HepG2 (cell line): ENCODE measurements at regions not wholly inside any gene's neighbourhood (a gene's known extent, or its start where the extent isn't known, plus 50 kb on each side); places are given as distances from the start of the nearest gene placed in this dataset.

Experiments used
- ATAC-seq: fragments of 200-7000 bp; cut with Tn5 transposase; 3 replicates; pipeline ENCODE4 v1.9.1; 2020; ENCODE audit warnings: mild to moderate bottlenecking, moderate library complexity
- BruUV-seq: library from RNA; stranded (reverse); fragments of 400-500 nt; replicated peaks from 2 replicates; lab custom pipeline; 2021; lab: Mats Ljungman, UMichigan
- CTCF ChIA-PET: fragments of 300-600 bp; formaldehyde crosslinking; extraction: SDS; loops from one replicate; lab custom pipeline; 2021; ENCODE audit warnings: low total read pairs, inconsistent platforms, low intra/inter-chr PET ratio; lab: Yijun Ruan, JAX
- POLR2A ChIA-PET: fragments of 350-600 bp; sonication (Branson Sonifier 250); formaldehyde crosslinking; loops from one replicate; lab custom pipeline; 2020; ENCODE audit warnings: antibody characterized with exemption, inconsistent platforms; lab: Yijun Ruan, JAX
- DNase-seq: peaks from one replicate; pipeline ENCODE4 v3.0.0-alpha.2; 2015; ENCODE audit warnings: low spot score
- FAIRE-seq: peaks from 3 replicates; lab custom pipeline; 2011; peaks lifted over from hg19 to GRCh38; lab: Jason Lieb, UNC
- H2AFZ ChIP-seq: one replicate; pipeline ENCODE4 v1.6.1; 2011; ENCODE audit warnings: low read length, inconsistent platforms
- H3K27ac ChIP-seq: fragments of 300-600 bp; 3 replicates; pipeline ENCODE4 v1.8.0; 2011; ENCODE audit warnings: mixed run types, mild to moderate bottlenecking, mixed read lengths, low read length, inconsistent platforms; ENCODE audit not compliant: insufficient read depth; ENCODE audit errors: extremely low read length
- H3K27me3 ChIP-seq, 2 experiments: fragments of 200-600 bp in 1 of 2; 2 replicates in 1 of 2; 3 replicates in 1 of 2; pipeline versions ENCODE4 v1.6.0 to v1.8.0; 2011; ENCODE audit warnings: low read length in 2 of 2, mild to moderate bottlenecking in 2 of 2, moderate library complexity in 2 of 2, inconsistent platforms in 1 of 2; ENCODE audit not compliant: insufficient read depth in 2 of 2, control insufficient read depth in 1 of 2
- H3K36me3 ChIP-seq, 2 experiments: fragments of 200-600 bp in 1 of 2; replicated peaks in 1 of 2; 2 replicates in 1 of 2; 3 replicates in 1 of 2; pipeline versions ENCODE4 v1.5.1 to v1.8.0; 2011; ENCODE audit warnings: low read length in 2 of 2, inconsistent platforms in 1 of 2; ENCODE audit not compliant: insufficient read depth in 2 of 2, control insufficient read depth in 1 of 2
- H3K4me1 ChIP-seq: 2 replicates; pipeline ENCODE4 v1.5.1; 2012; ENCODE audit warnings: low read length, inconsistent platforms; ENCODE audit not compliant: insufficient read depth
- H3K4me2 ChIP-seq: 2 replicates; pipeline ENCODE4 v1.6.0; 2011; ENCODE audit warnings: low read depth, low read length, inconsistent platforms
- H3K4me3 ChIP-seq, 3 experiments: fragments of 200-600 bp in 1 of 3; sonication (generic), shearing (Covaris generic) in 1 of 3; replicated peaks in 1 of 3; 2 replicates each; pipeline ENCODE4 v1.5.1; 2011 to 2016; ENCODE audit warnings: low read length in 3 of 3, inconsistent platforms in 2 of 3, low read depth in 2 of 3, mild to moderate bottlenecking in 2 of 3, control low read depth in 1 of 3, mixed read lengths in 1 of 3; ENCODE audit not compliant: insufficient read depth in 1 of 3
- H3K79me2 ChIP-seq: one replicate; pipeline ENCODE4 v1.6.1; 2011; ENCODE audit warnings: low read length, inconsistent platforms; ENCODE audit not compliant: insufficient read depth
- H3K9ac ChIP-seq: 2 replicates; pipeline ENCODE4 v1.6.0; 2011; ENCODE audit warnings: mild to moderate bottlenecking, low read depth, low read length, inconsistent platforms; ENCODE audit not compliant: insufficient read depth
- H3K9me3 ChIP-seq: 2 replicates; pipeline ENCODE4 v1.5.1; 2012; ENCODE audit warnings: mild to moderate bottlenecking, low read length
- H4K20me1 ChIP-seq: 2 replicates; pipeline ENCODE4 v1.6.0; 2011; ENCODE audit warnings: inconsistent platforms, mild to moderate bottlenecking, low read length, moderate library complexity; ENCODE audit not compliant: insufficient read depth
- KLF9 ChIP-seq: IDR thresholded peaks from 2 replicates; pipeline ENCODE4 v1.6.1; 2016; ENCODE audit warnings: low read depth
- MZF1 ChIP-seq: sonication (generic); formaldehyde crosslinking; IDR thresholded peaks from 2 replicates; pipeline ENCODE4 v1.8.1; 2023; ENCODE audit warnings: mild to moderate bottlenecking, missing genetic modification reagents, borderline replicate concordance
- PAWR ChIP-seq: sonication (generic); formaldehyde crosslinking; IDR thresholded peaks from 2 replicates; pipeline ENCODE4 v1.4.0; 2020; ENCODE audit warnings: missing genetic modification reagents, mild to moderate bottlenecking, borderline replicate concordance
- POLR2AphosphoS2 ChIP-seq: IDR thresholded peaks from 2 replicates; pipeline ENCODE4 v1.6.1; 2011; ENCODE audit warnings: low read depth, low read length, improper control_type of control experiment
- SETDB1 ChIP-seq: sonication (generic); formaldehyde crosslinking; IDR thresholded peaks from 2 replicates; pipeline ENCODE4 v1.5.1; 2020; ENCODE audit warnings: missing genetic modification reagents, mild to moderate bottlenecking, borderline replicate concordance
- SSRP1 ChIP-seq: IDR thresholded peaks from 2 replicates; pipeline ENCODE4 v1.6.1; 2016; ENCODE audit warnings: control low read depth
- THAP11 ChIP-seq: IDR thresholded peaks from 2 replicates; pipeline ENCODE4 v1.6.1; 2016; ENCODE audit warnings: missing biosample characterization, missing genetic modification reagents
- ZNF292 ChIP-seq: sonication (generic); formaldehyde crosslinking; IDR thresholded peaks from 2 replicates; pipeline ENCODE4 v1.8.1; 2022; ENCODE audit warnings: mild to moderate bottlenecking, low read depth, missing genetic modification reagents, borderline replicate concordance
- ZNF333 ChIP-seq: sonication (generic); formaldehyde crosslinking; IDR thresholded peaks from 2 replicates; pipeline ENCODE4 v1.4.0; 2020; ENCODE audit warnings: mild to moderate bottlenecking, missing genetic modification reagents, borderline replicate concordance
- ZNF354B ChIP-seq: sonication (generic); formaldehyde crosslinking; IDR thresholded peaks from 2 replicates; pipeline ENCODE4 v1.8.0; 2022; ENCODE audit warnings: mild to moderate bottlenecking, missing genetic modification reagents
- ZNF451 ChIP-seq: sonication (generic); formaldehyde crosslinking; IDR thresholded peaks from 2 replicates; pipeline ENCODE4 v1.5.0; 2020; ENCODE audit warnings: mild to moderate bottlenecking, missing genetic modification reagents
- ZNF563 ChIP-seq: sonication (generic); formaldehyde crosslinking; IDR thresholded peaks from 2 replicates; pipeline ENCODE4 v1.8.0; 2022; ENCODE audit warnings: mild to moderate bottlenecking, moderate library complexity, missing genetic modification reagents
- WGBS: methylation state at CpG from one replicate; pipeline ENCODE4 v1.1.6; 2017; ENCODE audit warnings: low lambda C conversion rate; 5-methylcytosine and 5-hydroxymethylcytosine counted together
- in situ Hi-C: cut with HindIII; loops from 2 replicates; pipeline ENCODE4 v1.10.0; 2017; ENCODE audit warnings: low pct_unique_long_range_greater_than_20kb; ENCODE audit not compliant: extremely low pct_ligation_motif_present
- intact Hi-C: fragments of 100-400 bp; cut with micrococcal nuclease; formaldehyde crosslinking; loops from one replicate; pipeline ENCODE4 v1.10.0; 2022; ENCODE audit not compliant: unreplicated experiment
- TF ChIP-seq, protein P1 (sequence below): sonication (generic); formaldehyde crosslinking; IDR thresholded peaks from 2 replicates; pipeline ENCODE4 v1.5.0; 2020; ENCODE audit warnings: mild to moderate bottlenecking, missing genetic modification reagents
- TF ChIP-seq, protein P2 (sequence below): IDR thresholded peaks from 2 replicates; pipeline ENCODE4 v1.6.1; 2016; ENCODE audit warnings: low read depth, borderline replicate concordance

DNA sequence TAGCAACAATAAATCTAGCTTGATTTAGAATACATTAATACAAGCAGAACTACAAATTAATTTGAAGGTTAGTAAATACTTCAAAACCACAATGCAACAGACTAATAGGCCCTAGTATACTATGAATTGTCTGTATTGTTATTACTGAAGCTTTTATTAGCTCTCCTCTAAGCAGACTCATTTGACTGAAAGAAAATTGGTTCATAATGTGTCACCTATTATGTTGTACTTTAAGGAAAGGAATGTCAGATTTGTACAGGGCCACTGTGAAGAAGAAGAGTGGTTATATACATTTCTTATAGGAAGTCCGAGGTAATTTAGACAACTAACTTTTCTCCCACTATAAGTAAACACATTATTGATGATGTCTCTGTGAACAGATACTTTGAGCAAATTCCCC, 954.5 kb downstream of the ZPLD1 start:
- Histone ChIP-seq H3K9me3 (no peaks in the 10 kb centered on the region), H3K36me3 (no peaks in the 10 kb centered on the region), H3K27ac (no peak overlapping the region), H3K4me1 (no peaks in the 10 kb centered on the region), H2AFZ (no peak overlapping the region), H3K9ac (no peak overlapping the region), H3K4me2 (no peak overlapping the region), H3K4me3 (no peak overlapping the region), H3K79me2 (no peaks in the 10 kb centered on the region), H4K20me1 (no peaks in the 10 kb centered on the region), H3K27me3 (no peaks in the 10 kb centered on the region)
- POLR2A ChIA-PET, result no interaction called here
- DNase-seq (no peak), ATAC-seq (no peak), FAIRE-seq (no peak)
- TF ChIP-seq ZNF292 (CRISPR knock-in tag), result no peak
- no peak for TF ChIP-seq SETDB1 (CRISPR knock-in tag)
- TF ChIP-seq PAWR, result no peak
- TF ChIP-seq MZF1 (CRISPR knock-in tag), result no peak
- no peak for TF ChIP-seq ZNF563 (CRISPR knock-in tag)
- TF ChIP-seq KLF9 (CRISPR knock-in tag), result no peak
- TF ChIP-seq, protein P1, sequence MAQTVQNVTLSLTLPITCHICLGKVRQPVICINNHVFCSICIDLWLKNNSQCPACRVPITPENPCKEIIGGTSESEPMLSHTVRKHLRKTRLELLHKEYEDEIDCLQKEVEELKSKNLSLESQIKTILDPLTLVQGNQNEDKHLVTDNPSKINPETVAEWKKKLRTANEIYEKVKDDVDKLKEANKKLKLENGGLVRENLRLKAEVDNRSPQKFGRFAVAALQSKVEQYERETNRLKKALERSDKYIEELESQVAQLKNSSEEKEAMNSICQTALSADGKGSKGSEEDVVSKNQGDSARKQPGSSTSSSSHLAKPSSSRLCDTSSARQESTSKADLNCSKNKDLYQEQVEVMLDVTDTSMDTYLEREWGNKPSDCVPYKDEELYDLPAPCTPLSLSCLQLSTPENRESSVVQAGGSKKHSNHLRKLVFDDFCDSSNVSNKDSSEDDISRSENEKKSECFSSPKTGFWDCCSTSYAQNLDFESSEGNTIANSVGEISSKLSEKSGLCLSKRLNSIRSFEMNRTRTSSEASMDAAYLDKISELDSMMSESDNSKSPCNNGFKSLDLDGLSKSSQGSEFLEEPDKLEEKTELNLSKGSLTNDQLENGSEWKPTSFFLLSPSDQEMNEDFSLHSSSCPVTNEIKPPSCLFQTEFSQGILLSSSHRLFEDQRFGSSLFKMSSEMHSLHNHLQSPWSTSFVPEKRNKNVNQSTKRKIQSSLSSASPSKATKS, result no peak
- TF ChIP-seq, protein P2, sequence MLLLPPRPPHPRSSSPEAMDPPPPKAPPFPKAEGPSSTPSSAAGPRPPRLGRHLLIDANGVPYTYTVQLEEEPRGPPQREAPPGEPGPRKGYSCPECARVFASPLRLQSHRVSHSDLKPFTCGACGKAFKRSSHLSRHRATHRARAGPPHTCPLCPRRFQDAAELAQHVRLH (CRISPR knock-in tag), result no peak
- TF ChIP-seq SSRP1 (CRISPR knock-in tag), result no peak
- no peak for TF ChIP-seq ZNF354B (CRISPR knock-in tag)
- TF ChIP-seq ZNF333 (CRISPR knock-in tag), result no peak
- no peak for TF ChIP-seq ZNF451 (CRISPR knock-in tag)
- TF ChIP-seq POLR2AphosphoS2, result no peak
- no peak for TF ChIP-seq THAP11 (CRISPR knock-in tag)
- BruUV-seq, result no TSS peak
- CTCF ChIA-PET, result no interaction called here
- 0% methylated on average over 1 of the region's 1 CpG for WGBS
- intact Hi-C loops (no loop called here), in situ Hi-C loops (no loop called here)
